Fibroblast of lung (primary cell): ENCODE measurements at regions not wholly inside any gene's neighbourhood (a gene's known extent, or its start where the extent isn't known, plus 50 kb on each side); places are given as distances from the start of the nearest gene placed in this dataset.
A peak's percentile ranks its signal among the peaks of the same experiment; 100 is the strongest.

Source experiments
- DNase-seq, 2 donors: peaks; one replicate each; pipeline versions ENCODE4 v3.0.0 to v3.0.0-alpha.2; 2010; ENCODE audit warnings: low read depth in 2 of 2
- H2AFZ ChIP-seq: 2 replicates; pipeline ENCODE4 v1.5.1; 2012; ENCODE audit warnings: low read length, control low read depth, inconsistent platforms
- H3K27ac ChIP-seq: 2 replicates; pipeline ENCODE4 v1.5.1; 2011; ENCODE audit warnings: low read length, control low read depth; ENCODE audit not compliant: insufficient read depth
- H3K27me3 ChIP-seq: 2 replicates; pipeline ENCODE4 v1.5.1; 2011; ENCODE audit warnings: mild to moderate bottlenecking, low read length; ENCODE audit not compliant: control insufficient read depth, insufficient read depth
- H3K36me3 ChIP-seq: 2 replicates; pipeline ENCODE4 v1.5.1; 2011; ENCODE audit warnings: low read length; ENCODE audit not compliant: control insufficient read depth, insufficient read depth
- H3K4me1 ChIP-seq: 2 replicates; pipeline ENCODE4 v1.5.1; 2011; ENCODE audit warnings: low read length; ENCODE audit not compliant: control insufficient read depth, insufficient read depth; ENCODE audit errors: extremely low read depth
- H3K4me2 ChIP-seq: 2 replicates; pipeline ENCODE4 v1.5.1; 2011; ENCODE audit warnings: low read length, control low read depth; ENCODE audit not compliant: insufficient read depth; ENCODE audit errors: extremely low read depth
- H3K4me3 ChIP-seq, 4 experiments: fragments of 200-600 bp in 1 of 4; sonication (generic) in 1 of 4; replicated peaks in 1 of 4; 2 replicates each; pipeline ENCODE4 v1.5.1; 2011 to 2016; ENCODE audit warnings: low read length in 4 of 4, low read depth in 3 of 4, mild to moderate bottlenecking in 3 of 4, control low read depth in 2 of 4, inconsistent platforms in 1 of 4, mixed read lengths in 1 of 4; ENCODE audit not compliant: insufficient read depth in 1 of 4; ENCODE audit errors: control extremely low read depth in 1 of 4
- H3K79me2 ChIP-seq: 2 replicates; pipeline ENCODE4 v1.5.1; 2012; ENCODE audit warnings: mild to moderate bottlenecking, low read length, inconsistent platforms; ENCODE audit not compliant: control insufficient read depth, insufficient read depth
- H3K9ac ChIP-seq: 2 replicates; pipeline ENCODE4 v1.5.1; 2011; ENCODE audit warnings: mild to moderate bottlenecking, low read length, control low read depth; ENCODE audit not compliant: insufficient read depth
- H3K9me3 ChIP-seq: 2 replicates; pipeline ENCODE4 v1.5.1; 2012; ENCODE audit warnings: low read depth, low read length; ENCODE audit not compliant: control insufficient read depth, insufficient read depth
- H4K20me1 ChIP-seq: 2 replicates; pipeline ENCODE4 v1.5.1; 2011; ENCODE audit warnings: low read length; ENCODE audit not compliant: control insufficient read depth, insufficient read depth; ENCODE audit errors: extremely low read depth
- CTCF ChIP-seq, 2 donors: IDR thresholded peaks in 1 of 2; conservative IDR thresholded peaks in 1 of 2; 1 replicate in 1 of 2; 2 replicates in 1 of 2; pipeline ENCODE4 v1.5.1; 2011 to 2012; ENCODE audit warnings: low read length in 2 of 2, control low read depth in 1 of 2, inconsistent platforms in 1 of 2, low read depth in 1 of 2, mild to moderate bottlenecking in 1 of 2
- EZH2 ChIP-seq: IDR thresholded peaks from 2 replicates; pipeline ENCODE4 v1.5.1; 2012; ENCODE audit warnings: low read length, control low read depth, mild to moderate bottlenecking; ENCODE audit errors: missing control alignments

- TF ChIP-seq EZH2 (no peak), CTCF (conservative IDR thresholded peaks at IDR 0.05 in 1 of 2, IDR thresholded peaks at IDR 0.05 in 1 of 2; ENCODE audit: low read depth in 1 of 2, low read length in 2 of 2) (no peak)
Measured at GRCh38 chr2:57126410-57126809, 920.2 kb upstream of the VRK2 start.

GRCh38 chr2:57139179-57139578 lies 907.4 kb upstream of the VRK2 start:
- Histone ChIP-seq H3K4me1 (no peaks in the 10 kb centered on the region), H3K36me3 (no peaks in the 10 kb centered on the region)
- DNase-seq, result no peak

More at GRCh38 chr2:57126410-57126809, 920.2 kb upstream of the VRK2 start:
- H3K79me2 ChIP-seq, result no peaks in the 10 kb centered on the region
- H3K36me3 ChIP-seq, result no peaks in the 10 kb centered on the region
- H3K27ac ChIP-seq, result no peak overlapping the region
- no peak overlapping the region for H2AFZ ChIP-seq
- no peaks in the 10 kb centered on the region for H3K4me1 ChIP-seq
- no peak overlapping the region for H3K9ac ChIP-seq
- DNase-seq, result no peak
- H3K27me3 ChIP-seq, result no peaks in the 10 kb centered on the region
- no peak overlapping the region for H3K4me2 ChIP-seq
- no peaks in the 10 kb centered on the region for H3K9me3 ChIP-seq
- H3K4me3 ChIP-seq, result no peak overlapping the region
- no peaks in the 10 kb centered on the region for H4K20me1 ChIP-seq

GRCh38 chr2:57141269-57141668 lies 905.3 kb upstream of the VRK2 start:
- DNase-seq, result peak in 1 of 2 donors; percentile 5
- H3K4me1 ChIP-seq, result no peaks in the 10 kb centered on the region
- H4K20me1 ChIP-seq, result no peaks in the 10 kb centered on the region
- no peaks in the 10 kb centered on the region for H3K27me3 ChIP-seq
- no peak overlapping the region for H3K9ac ChIP-seq
- no peaks in the 10 kb centered on the region for H3K36me3 ChIP-seq
- no peak for TF ChIP-seq EZH2
- no peak for TF ChIP-seq CTCF (conservative IDR thresholded peaks at IDR 0.05 in 1 of 2, IDR thresholded peaks at IDR 0.05 in 1 of 2; ENCODE audit: low read depth in 1 of 2, low read length in 2 of 2)
- H3K79me2 ChIP-seq, result no peaks in the 10 kb centered on the region
- H2AFZ ChIP-seq, result no peak overlapping the region
- no peaks in the 10 kb centered on the region for H3K9me3 ChIP-seq
- no peak overlapping the region for H3K4me2 ChIP-seq
- no peak overlapping the region for H3K27ac ChIP-seq
- H3K4me3 ChIP-seq, result no peak overlapping the region

More at GRCh38 chr2:57139179-57139578, 907.4 kb upstream of the VRK2 start:
- H3K4me3 ChIP-seq, result no peak overlapping the region
- no peak overlapping the region for H3K4me2 ChIP-seq
- TF ChIP-seq EZH2 (no peak), CTCF (conservative IDR thresholded peaks at IDR 0.05 in 1 of 2, IDR thresholded peaks at IDR 0.05 in 1 of 2; ENCODE audit: low read depth in 1 of 2, low read length in 2 of 2) (no peak)
- no peaks in the 10 kb centered on the region for H3K9me3 ChIP-seq
- no peak overlapping the region for H2AFZ ChIP-seq
- no peaks in the 10 kb centered on the region for H3K79me2 ChIP-seq
- H4K20me1 ChIP-seq, result no peaks in the 10 kb centered on the region
- H3K27ac ChIP-seq, result no peak overlapping the region
- H3K9ac ChIP-seq, result no peak overlapping the region
- no peaks in the 10 kb centered on the region for H3K27me3 ChIP-seq
